ENCODE measurements at regions not wholly inside any gene's neighbourhood (a gene's known extent, or its start where the extent isn't known, plus 50 kb on each side); places are given as distances from the start of the nearest gene placed in this dataset.

DNA sequence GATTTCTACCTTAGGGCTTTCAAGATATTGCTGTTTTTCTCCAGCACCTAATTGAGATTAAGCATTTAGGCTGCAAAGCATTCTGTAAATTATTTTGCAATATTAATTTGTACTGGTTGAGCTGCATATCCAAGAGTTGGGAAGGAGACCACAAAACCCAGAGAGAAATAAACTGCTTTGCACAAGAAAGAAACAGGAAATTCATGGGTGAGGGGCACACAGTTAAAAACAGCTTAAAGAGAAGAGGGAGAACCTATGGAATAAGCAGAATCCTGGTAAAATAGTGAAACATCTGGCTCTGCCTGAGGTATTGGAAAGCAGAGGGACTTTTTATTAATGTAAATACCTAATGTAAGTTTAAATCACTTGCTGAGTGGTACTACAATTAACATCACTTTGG lies 243.0 kb downstream of the TMEM167A start:
- Mint-ChIP-seq H3K36me3 (ENCODE audit: low read depth) (peaks cover 8% of the 10 kb centered on the region), H3K27me3 (ENCODE audit: low read depth) (no peaks in the 10 kb centered on the region), H3K27ac (no peak overlapping the region), H3K9me3 (peaks cover 23% of the 10 kb centered on the region), H3K4me1 (peaks cover 5% of the 10 kb centered on the region), H3K4me3 (no peak overlapping the region)
- TF ChIP-seq CTCF (IDR thresholded peaks at IDR 0.05; ENCODE audit: unreplicated experiment in 3 of 3), result no peak

DNA sequence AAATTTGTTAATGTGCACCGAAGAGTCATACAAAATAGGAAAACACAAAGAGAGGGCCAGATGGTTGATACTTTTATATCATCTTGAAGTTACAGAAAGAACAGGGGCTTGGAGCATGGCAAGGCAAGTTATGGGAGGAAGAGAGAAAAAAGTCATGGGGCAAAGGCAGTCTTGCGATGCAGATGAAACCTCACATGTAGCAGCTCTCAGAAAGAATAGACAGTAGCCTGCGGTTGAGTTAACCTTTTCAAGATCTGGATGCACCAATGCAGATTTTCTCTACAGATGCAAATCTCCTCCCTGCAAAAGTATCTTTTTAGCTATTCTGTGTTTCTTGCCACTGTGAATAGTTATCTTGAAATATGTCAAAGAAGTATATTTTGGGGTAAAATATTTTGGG lies 243.9 kb downstream of the TMEM167A start:
- H3K36me3 Mint-ChIP-seq (ENCODE audit: low read depth), result peaks cover 8% of the 10 kb centered on the region
- TF ChIP-seq CTCF (IDR thresholded peaks at IDR 0.05; ENCODE audit: unreplicated experiment in 3 of 3), result no peak
- no peak overlapping the region for H3K4me3 Mint-ChIP-seq
- H3K9me3 Mint-ChIP-seq, result peaks cover 23% of the 10 kb centered on the region
- no peak overlapping the region for H3K27ac Mint-ChIP-seq
- peaks cover 11% of the 10 kb centered on the region for H3K4me1 Mint-ChIP-seq
- H3K27me3 Mint-ChIP-seq (ENCODE audit: low read depth), result no peaks in the 10 kb centered on the region

- H3K36me3 Mint-ChIP-seq (ENCODE audit: low read depth), result peaks cover 8% of the 10 kb centered on the region
- H3K4me1 Mint-ChIP-seq, result peaks cover 19% of the 10 kb centered on the region
- no peaks in the 10 kb centered on the region for H3K27me3 Mint-ChIP-seq (ENCODE audit: low read depth)
- H3K4me3 Mint-ChIP-seq, result no peak overlapping the region
- no peak for TF ChIP-seq CTCF (IDR thresholded peaks at IDR 0.05; ENCODE audit: unreplicated experiment in 3 of 3)
- H3K27ac Mint-ChIP-seq, result no peak overlapping the region
- peaks cover 23% of the 10 kb centered on the region for H3K9me3 Mint-ChIP-seq
These were observed 244.7 kb downstream of the TMEM167A start for GRCh38 chr5:82832445-82832844.

DNA sequence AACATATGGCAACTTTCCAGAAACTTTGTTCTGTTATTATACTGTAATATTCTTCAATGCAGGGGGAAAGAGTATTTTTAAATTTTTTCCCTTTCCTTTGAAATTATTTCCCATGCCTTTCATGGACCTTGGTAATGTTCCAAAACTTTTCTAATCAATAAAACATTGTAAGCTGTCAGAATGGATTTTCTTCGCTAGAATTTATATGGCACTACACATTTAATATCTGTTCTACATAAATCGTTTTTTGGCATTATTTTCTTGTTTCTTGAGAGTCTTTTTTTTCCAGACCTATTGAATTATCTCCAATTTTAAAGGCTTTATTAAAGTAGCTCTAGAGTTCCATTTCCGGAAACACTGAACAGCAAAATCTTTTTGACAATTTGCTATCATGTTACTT lies 249.0 kb downstream of the TMEM167A start:
- peak overlapping the region; percentile 49 to 73 (median 49) for H3K27ac Mint-ChIP-seq
- peaks cover 2% of the 10 kb centered on the region for H3K9me3 Mint-ChIP-seq
- no peak overlapping the region for H3K4me3 Mint-ChIP-seq
- no peak for TF ChIP-seq CTCF (IDR thresholded peaks at IDR 0.05; ENCODE audit: unreplicated experiment in 3 of 3)
- peaks cover 19% of the 10 kb centered on the region for H3K4me1 Mint-ChIP-seq
- H3K36me3 Mint-ChIP-seq (ENCODE audit: low read depth), result no peaks in the 10 kb centered on the region
- no peaks in the 10 kb centered on the region for H3K27me3 Mint-ChIP-seq (ENCODE audit: low read depth)

GRCh38 chr5:82827651-82828050 lies 249.5 kb downstream of the TMEM167A start:
- no peak overlapping the region for H3K4me3 Mint-ChIP-seq
- H3K27ac Mint-ChIP-seq, result peak overlapping the region; percentile 2 to 49 (median 15)
- H3K36me3 Mint-ChIP-seq (ENCODE audit: low read depth), result no peaks in the 10 kb centered on the region
- no peaks in the 10 kb centered on the region for H3K9me3 Mint-ChIP-seq
- peaks cover 20% of the 10 kb centered on the region for H3K4me1 Mint-ChIP-seq
- TF ChIP-seq CTCF (IDR thresholded peaks at IDR 0.05; ENCODE audit: unreplicated experiment in 3 of 3), result no peak
- H3K27me3 Mint-ChIP-seq (ENCODE audit: low read depth), result no peaks in the 10 kb centered on the region

DNA sequence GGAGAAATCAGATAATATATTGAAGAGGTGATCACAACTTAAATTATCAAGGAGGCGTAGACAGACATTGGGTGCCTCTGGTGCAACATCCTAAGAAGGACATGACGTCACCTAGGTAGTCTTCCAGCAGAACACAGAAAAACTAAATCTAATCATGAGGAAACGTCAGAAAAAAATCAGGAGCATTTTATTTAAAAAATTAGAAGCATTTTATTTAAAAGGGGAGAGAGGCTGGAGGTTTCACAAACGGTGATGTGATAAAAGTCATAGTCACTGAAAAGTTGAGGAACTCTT lies 254.6 kb downstream of the TMEM167A start:
- Mint-ChIP-seq H3K4me1 (peaks cover 28% of the 10 kb centered on the region), H3K27ac (peak overlapping the region; percentile 80 to 90 (median 90)), H3K36me3 (ENCODE audit: low read depth) (no peaks in the 10 kb centered on the region), H3K4me3 (no peak overlapping the region), H3K9me3 (no peaks in the 10 kb centered on the region), H3K27me3 (ENCODE audit: low read depth) (no peaks in the 10 kb centered on the region)
- no peak for TF ChIP-seq CTCF (IDR thresholded peaks at IDR 0.05; ENCODE audit: unreplicated experiment in 3 of 3)

Measured in nephron (organoid).